ENCODE measurements at regions not wholly inside any gene's neighbourhood (a gene's known extent, or its start where the extent isn't known, plus 50 kb on each side); places are given as distances from the start of the nearest gene placed in this dataset.

- no peak for DNase-seq (ENCODE audit: low read depth)
Observed at GRCh38 chr3:6177417-6177816, 683.5 kb upstream of the GRM7 start.

DNA sequence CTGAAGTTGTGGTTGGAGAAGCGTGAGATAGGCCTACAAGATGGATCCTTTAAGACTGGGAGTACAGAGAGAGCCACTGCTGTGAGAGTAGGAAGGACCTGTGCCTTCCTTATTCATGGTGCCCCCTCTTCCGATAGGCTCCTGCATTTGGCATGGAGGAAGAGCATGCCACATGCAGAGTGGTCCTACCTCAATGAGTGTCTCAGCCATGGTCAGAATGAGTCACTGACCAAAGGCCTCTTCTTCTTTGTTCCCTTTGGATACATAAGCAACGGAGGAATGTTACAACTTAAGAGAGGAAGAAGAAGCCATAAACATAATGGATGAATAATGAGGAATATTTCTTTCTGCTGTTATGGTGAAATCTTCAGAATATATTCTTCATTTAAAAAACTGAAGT is 681.2 kb upstream of the GRM7 start:
- DNase-seq (ENCODE audit: low read depth), result no peak

GRCh38 chr3:6180171-6180570 is 680.7 kb upstream of the GRM7 start:
- no peak for DNase-seq (ENCODE audit: low read depth)

DNA sequence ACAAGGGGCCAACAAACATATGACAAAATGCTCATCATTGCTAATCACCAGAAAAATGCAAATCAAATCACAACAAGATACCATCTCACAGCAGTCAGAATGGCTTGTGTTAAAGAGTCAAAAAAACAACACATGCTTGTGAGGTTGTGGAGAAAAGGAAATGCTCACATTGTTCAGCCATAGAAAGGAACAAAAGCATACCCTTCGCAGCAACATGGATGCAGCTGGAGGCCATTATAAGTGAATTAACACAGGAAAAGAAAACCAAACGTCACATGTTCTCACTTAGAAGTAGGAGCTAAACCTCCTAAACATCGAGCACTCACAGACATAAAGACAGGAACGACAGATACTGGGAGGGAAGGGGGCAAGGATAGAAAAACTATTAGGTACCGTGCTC is 678.4 kb upstream of the GRM7 start:
- no peak for DNase-seq (ENCODE audit: low read depth)

DNA sequence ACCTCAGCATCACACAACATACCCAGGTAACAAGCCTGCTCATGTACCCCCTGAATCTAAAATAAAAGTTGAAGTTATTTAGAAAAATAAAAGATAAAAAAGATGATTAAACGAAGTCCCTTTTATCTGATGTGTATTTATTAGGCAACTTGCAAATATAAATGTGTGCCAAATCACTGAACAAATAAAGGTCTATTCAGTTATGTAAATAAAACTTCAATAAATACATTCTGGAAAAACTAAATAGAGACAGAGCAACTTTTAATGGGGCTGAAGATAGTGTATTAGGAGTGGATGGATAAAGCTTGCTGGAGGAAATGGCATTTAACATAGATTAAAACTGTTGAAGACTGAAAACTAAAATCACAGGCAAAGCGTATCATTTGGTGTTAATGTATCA is 678.0 kb upstream of the GRM7 start:
- DNase-seq (ENCODE audit: low read depth), result no peak

- DNase-seq (ENCODE audit: low read depth), result no peak
Observed at GRCh38 chr3:6189384-6189783, 671.5 kb upstream of the GRM7 start.

- DNase-seq (ENCODE audit: low read depth), result no peak
Observed at GRCh38 chr3:6204891-6205290, 656.0 kb upstream of the GRM7 start.

- no peak for DNase-seq (ENCODE audit: low read depth)
Observed at GRCh38 chr3:6216135-6217026, 644.5 kb upstream of the GRM7 start.

GRCh38 chr3:6220447-6220846 is 640.5 kb upstream of the GRM7 start:
- no peak for DNase-seq (ENCODE audit: low read depth)

GRCh38 chr3:6222069-6222468 is 638.8 kb upstream of the GRM7 start:
- no peak for DNase-seq (ENCODE audit: low read depth)

GRCh38 chr3:6223572-6223971 is 637.3 kb upstream of the GRM7 start:
- DNase-seq (ENCODE audit: low read depth), result no peak

DNA sequence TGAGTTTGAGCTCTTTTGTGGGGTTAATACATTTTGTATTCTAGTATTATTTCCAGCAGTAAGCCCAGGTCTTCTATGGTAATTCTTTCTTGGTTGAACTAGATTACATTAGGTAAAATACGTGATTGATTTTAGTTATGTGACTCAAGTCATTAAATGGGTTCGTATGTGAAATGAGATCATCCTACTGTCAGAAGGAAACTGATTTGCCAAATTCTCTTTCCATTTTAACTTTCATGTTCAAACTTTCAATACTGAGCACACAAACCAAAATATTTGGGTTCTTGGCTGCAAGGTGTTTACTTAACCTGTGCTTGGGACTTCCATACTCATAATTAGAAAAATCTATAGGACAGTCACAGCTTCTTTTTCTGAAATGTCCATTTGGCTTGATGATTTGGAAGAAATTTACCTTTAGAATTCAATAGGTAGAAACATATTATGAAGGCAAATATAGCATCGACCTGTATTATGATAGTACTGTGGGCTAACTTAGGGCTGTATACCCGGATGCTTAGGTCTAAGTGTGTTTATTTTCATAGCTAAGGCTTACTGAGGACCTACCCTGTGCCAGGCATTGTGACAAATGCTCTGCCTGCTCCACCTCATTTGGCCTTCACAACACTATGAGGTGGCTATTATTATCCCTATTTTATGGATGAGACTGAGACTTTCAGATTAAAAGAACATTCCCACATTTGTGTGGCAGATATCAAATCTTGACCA is 631.8 kb upstream of the GRM7 start:
- no peak for DNase-seq (ENCODE audit: low read depth)

DNA sequence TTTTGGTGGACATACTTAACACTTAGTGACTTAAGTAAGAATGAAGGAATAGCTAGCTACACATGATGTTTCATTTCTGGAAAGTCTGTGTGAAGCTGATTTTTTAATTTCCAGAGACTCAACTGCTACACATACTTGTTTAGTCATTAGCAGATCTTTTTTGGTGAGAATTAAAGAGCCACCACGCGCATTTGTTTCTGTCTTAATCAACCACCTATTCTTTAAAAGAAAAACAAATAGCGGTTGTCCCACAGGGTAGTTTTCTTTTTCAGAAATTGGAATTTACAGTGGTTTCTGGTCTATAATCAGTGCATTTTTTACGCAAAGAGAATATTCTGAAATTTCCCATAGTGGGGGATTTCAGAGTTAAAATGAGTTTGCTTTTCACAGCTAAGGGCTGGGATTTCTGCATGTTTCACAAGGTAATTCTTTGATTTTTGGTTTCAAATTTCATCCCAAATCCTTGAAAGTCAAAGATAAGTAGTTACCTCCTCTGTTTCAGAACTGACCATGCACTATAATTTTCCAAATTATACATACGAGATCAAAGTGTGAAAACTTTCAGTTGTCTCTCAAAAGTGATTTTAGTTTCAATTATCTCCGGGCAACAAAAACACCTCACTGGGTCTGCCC is 631.0 kb upstream of the GRM7 start:
- DNase-seq (ENCODE audit: low read depth), result no peak

GRCh38 chr3:6242104-6242503 is 618.8 kb upstream of the GRM7 start:
- DNase-seq (ENCODE audit: low read depth), result no peak

GRCh38 chr3:6248528-6248927 is 612.4 kb upstream of the GRM7 start:
- no peak for DNase-seq (ENCODE audit: low read depth)

- DNase-seq (ENCODE audit: low read depth), result no peak
Observed at GRCh38 chr3:6249679-6250078, 611.2 kb upstream of the GRM7 start.

GRCh38 chr3:6250167-6250566 is 610.7 kb upstream of the GRM7 start:
- no peak for DNase-seq (ENCODE audit: low read depth)

GRCh38 chr3:6251612-6252400 is 609.1 kb upstream of the GRM7 start:
- no peak for DNase-seq (ENCODE audit: low read depth)

DNA sequence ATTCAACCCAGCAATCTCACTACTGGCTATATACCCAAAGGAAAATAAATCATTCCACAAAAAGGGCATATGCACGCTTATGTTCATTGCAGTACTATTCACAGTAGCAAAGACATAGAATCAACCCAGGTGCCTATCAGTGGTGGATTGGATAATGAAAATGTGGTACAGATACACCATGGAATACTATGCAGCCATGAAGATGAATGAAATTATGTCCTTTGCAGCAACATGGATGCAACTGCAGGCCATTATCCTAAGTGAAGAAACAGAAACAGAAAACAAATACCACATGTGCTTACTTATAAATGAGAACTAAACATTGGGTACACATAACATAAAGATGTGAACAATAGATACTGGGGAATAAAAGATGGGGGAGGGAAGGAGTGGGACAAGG is 606.4 kb upstream of the GRM7 start:
- DNase-seq (ENCODE audit: low read depth), result no peak

- DNase-seq (ENCODE audit: low read depth), result no peak
Observed at GRCh38 chr3:6255229-6255628, 605.7 kb upstream of the GRM7 start.

GRCh38 chr3:6260551-6261191 is 600.2 kb upstream of the GRM7 start:
- DNase-seq (ENCODE audit: low read depth), result no peak

All from LHCN-M2 (cell line).